Activated CD4-positive, alpha-beta T cell treated with anti-CD3 and anti-CD28 coated beads for 36 hours (primary cell): ENCODE measurements at regions not wholly inside any gene's neighbourhood (a gene's known extent, or its start where the extent isn't known, plus 50 kb on each side); places are given as distances from the start of the nearest gene placed in this dataset.
"Not testable (repeated sequence)": the region's sequence is repeated elsewhere in the genome, so short reads cannot be mapped to it uniquely, and the experiment has no call there.

Experiments
- ATAC-seq: fragments of 200-7000 bp; cut with Tn5 transposase; one replicate; pipeline ENCODE4 v1.10.0; 2021; ENCODE audit warnings: mild to moderate bottlenecking, moderate library complexity
- CTCF ChIA-PET: fragments of 350-600 bp; sonication (Branson Sonifier 250); formaldehyde crosslinking; loops from one replicate; lab custom pipeline; 2021; ENCODE audit warnings: antibody characterized with exemption; lab: Charles Lee
- POLR2A ChIA-PET: fragments of 350-600 bp; sonication (Branson Sonifier 250); formaldehyde crosslinking; loops from one replicate; lab custom pipeline; 2021; ENCODE audit warnings: antibody characterized with exemption, inconsistent platforms; lab: Charles Lee
- DNase-seq: peaks from one replicate; pipeline ENCODE4 v3.0.0-alpha.2; 2020
- H3K27ac Mint-ChIP-seq: one replicate; pipeline ENCODE4 v1.8.0; 2021; ENCODE audit warnings: mixed read lengths
- H3K27me3 Mint-ChIP-seq: one replicate; pipeline ENCODE4 v1.8.0; 2021; ENCODE audit warnings: mixed read lengths
- H3K36me3 Mint-ChIP-seq: one replicate; pipeline ENCODE4 v1.8.0; 2021; ENCODE audit warnings: low read depth, mixed read lengths
- H3K4me1 Mint-ChIP-seq: one replicate; pipeline ENCODE4 v1.8.0; 2021; ENCODE audit warnings: mixed read lengths
- H3K4me3 Mint-ChIP-seq: one replicate; pipeline ENCODE4 v1.8.0; 2021; ENCODE audit warnings: mild to moderate bottlenecking, moderate library complexity, mixed read lengths
- H3K9me3 Mint-ChIP-seq: one replicate; pipeline ENCODE4 v1.8.0; 2021; ENCODE audit warnings: low read depth, mixed read lengths
- intact Hi-C, 2 experiments: fragments of 100-400 bp; cut with DNase I in 1 of 2; cut with micrococcal nuclease in 1 of 2; formaldehyde crosslinking; loops; one replicate each; pipeline versions ENCODE4 v1.14.2 to v1.15.1; 2022 to 2024; cut with DNase I, micrococcal nuclease

DNA sequence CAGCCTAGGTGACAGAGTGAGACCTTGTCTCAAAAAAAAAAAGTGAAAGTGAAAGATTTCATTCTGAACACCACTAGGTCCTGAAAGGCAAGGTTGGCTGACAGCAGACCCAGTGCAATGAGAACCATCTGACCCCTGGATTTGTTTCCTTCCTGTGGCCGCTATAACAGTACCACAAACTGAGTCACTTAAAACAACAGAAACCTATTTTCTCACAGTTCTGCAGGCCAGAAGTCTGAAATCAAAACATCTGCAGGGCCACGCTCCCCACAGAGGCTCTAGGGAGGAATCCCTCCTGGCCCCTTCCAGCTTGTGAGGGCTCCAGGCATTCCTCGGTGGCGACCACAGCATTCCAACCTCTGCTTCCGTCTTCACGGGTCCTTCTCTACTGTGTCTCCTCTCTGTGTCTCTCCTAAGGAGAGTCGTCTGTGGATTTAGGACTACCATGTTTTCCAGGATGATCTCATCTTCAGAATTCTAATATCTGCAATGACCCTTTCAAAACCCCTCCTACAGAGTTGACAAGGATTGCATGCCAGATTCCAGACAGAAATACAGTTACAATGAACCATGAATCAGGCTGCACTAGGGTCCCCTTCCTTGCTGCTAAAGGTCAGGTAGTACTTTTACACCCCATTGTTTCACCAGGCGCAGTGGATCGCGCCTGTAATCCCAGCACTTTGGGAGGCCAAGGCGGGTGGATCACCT is 78.0 kb upstream of the ADGRL1 start:
- H3K27ac Mint-ChIP-seq, intact Hi-C loops, H3K9me3 Mint-ChIP-seq: not testable (repeated sequence)

DNA sequence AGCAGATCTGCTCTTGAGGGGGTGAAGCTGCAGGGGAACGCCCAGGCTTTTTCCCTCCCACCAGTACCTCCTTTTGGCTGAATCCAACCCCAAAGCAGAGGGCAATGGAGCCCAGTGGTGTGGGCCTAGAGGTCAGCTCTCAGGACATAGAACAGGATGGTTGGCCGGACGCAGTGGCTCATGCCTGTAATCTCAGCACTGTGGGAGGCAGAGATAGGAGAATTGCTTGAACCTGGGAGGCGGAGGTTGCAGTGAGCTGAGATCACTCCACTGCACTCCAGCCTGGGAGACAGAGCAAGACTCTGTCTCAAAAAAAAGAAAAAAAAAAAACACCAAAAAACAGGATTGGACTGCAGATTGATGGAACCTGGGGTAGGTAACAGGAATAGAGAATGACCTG is 73.3 kb upstream of the ADGRL1 start:
- H3K9me3 Mint-ChIP-seq = peaks cover 10% of the 10 kb centered on the region
- ATAC-seq, H3K36me3 Mint-ChIP-seq, DNase-seq, H3K4me3 Mint-ChIP-seq, CTCF ChIA-PET, H3K27ac Mint-ChIP-seq, intact Hi-C loops, POLR2A ChIA-PET, H3K27me3 Mint-ChIP-seq: not testable (repeated sequence)
- H3K4me1 Mint-ChIP-seq = peaks cover 18% of the 10 kb centered on the region

More for the DNA sequence above, 78.0 kb upstream of the ADGRL1 start:
- H3K4me1 Mint-ChIP-seq = peaks cover 11% of the 10 kb centered on the region
- DNase-seq = peak; percentile 44
- CTCF ChIA-PET, POLR2A ChIA-PET, H3K36me3 Mint-ChIP-seq, H3K27me3 Mint-ChIP-seq, H3K4me3 Mint-ChIP-seq: not testable (repeated sequence)
- ATAC-seq = peak; percentile 96

DNA sequence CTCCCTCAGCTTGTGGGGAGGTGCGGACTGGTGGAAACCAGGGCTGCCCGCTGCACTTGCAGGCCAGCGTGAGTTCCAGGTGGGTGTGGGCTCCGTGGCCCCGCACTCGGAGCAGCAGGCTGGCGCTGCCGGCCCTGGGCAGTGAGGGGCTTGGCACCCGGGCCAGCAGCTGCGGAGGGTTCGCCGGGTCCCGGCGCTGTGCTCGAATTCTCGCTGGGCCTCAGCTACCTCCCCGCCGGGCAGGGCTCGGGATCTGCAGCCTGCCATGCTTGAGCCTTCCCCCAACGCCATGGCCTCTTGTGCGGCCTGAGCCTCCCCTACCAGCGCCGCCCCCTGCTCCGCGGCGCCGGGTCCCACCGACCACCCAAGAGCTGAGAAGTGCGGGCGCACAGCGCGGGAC is 71.6 kb upstream of the ADGRL1 start:
- DNase-seq = no peak
- Mint-ChIP-seq H3K27me3 (no peaks in the 10 kb centered on the region), H3K4me3 (no peak overlapping the region), H3K36me3 (peaks cover 5% of the 10 kb centered on the region), H3K9me3 (peaks cover 13% of the 10 kb centered on the region), H3K27ac (no peak overlapping the region), H3K4me1 (peaks cover 12% of the 10 kb centered on the region)
- ChIA-PET POLR2A (no interaction called here), CTCF (interaction anchor here (0.6 to 1.4 kb wide), 3 partner anchors 9 to 230 kb away, joined by 4 to 7 read pairs (median 4); no protein-coding TSS in a partner anchor)
- intact Hi-C loops = no loop called here
- no peak for ATAC-seq

DNA sequence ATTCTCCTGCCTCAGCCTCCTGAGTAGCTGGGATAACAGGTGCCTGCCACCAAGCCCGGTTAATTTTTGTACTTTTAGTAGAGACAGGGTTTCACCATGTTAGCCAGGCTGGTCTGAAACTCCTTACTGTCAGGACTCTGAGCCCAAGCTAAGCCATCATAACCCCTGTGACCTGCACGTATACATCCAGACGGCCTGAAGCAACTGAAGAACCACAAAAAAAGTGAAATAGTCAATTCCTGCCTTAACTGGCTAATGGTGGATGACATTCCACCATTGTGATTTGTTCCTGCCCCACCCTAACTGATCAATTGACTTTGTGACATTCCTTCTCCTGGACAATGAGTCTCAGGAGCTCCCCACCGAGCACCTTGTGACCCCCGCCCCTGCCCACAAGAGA is 69.9 kb upstream of the ADGRL1 start:
- H3K27me3 Mint-ChIP-seq, H3K4me3 Mint-ChIP-seq, H3K36me3 Mint-ChIP-seq, H3K27ac Mint-ChIP-seq, intact Hi-C loops, DNase-seq, ATAC-seq, POLR2A ChIA-PET: not testable (repeated sequence)
- CTCF ChIA-PET = interaction anchor here (0.6 kb wide), 1 partner anchor 29 kb away, joined by 5 read pairs; no protein-coding TSS in a partner anchor
- Mint-ChIP-seq H3K9me3 (peaks cover 13% of the 10 kb centered on the region), H3K4me1 (peaks cover 12% of the 10 kb centered on the region)

DNA sequence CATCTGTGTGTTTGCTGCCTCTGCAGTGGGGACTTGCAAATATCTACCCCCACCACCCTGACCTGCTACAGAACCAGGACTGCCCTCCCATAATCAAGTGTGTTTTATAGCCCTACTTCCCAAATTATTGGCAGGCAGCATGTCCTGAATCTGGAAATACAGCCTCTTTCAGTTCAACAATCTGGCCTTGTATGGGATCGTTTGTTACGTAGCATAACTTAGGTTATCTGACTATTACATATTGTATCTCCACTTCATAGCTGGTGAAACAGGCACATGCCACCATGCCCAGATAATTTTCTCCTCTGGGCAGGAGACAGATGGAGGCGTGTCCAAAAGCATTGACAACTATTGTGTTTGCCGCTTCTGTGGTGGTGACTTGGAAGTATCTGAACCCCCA is 66.7 kb upstream of the ADGRL1 start:
- H3K27ac Mint-ChIP-seq = no peak overlapping the region
- peaks cover 2% of the 10 kb centered on the region for H3K27me3 Mint-ChIP-seq
- ChIA-PET CTCF (interaction anchor here (0.5 kb wide), 1 partner anchor 86 kb away, joined by 3 read pairs; no protein-coding TSS in a partner anchor), POLR2A (no interaction called here)
- H3K36me3 Mint-ChIP-seq = peaks cover 5% of the 10 kb centered on the region
- DNase-seq (no peak), ATAC-seq (no peak)
- peaks cover 12% of the 10 kb centered on the region for H3K4me1 Mint-ChIP-seq
- intact Hi-C loops = no loop called here
- peaks cover 13% of the 10 kb centered on the region for H3K9me3 Mint-ChIP-seq
- H3K4me3 Mint-ChIP-seq = no peak overlapping the region

DNA sequence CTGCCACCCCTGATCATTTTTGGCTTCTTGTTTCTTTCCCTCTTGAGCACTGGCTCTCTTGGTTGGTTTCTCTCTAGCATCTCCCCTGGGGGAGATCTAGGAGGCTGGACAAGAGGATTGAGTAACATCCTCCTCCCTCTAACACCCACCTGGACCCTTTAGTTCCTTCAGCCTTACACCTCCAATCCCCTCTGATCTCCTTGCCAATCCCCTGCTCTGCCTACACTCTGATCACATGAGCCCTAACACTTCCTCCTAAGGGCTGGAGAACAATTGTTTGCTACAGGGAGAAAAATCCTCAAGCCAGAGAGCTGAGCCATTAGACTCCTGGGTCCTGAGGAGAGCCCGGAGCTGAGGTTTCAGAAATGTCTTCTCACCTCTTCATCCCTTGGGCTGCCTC is 65.9 kb upstream of the ADGRL1 start:
- ChIA-PET CTCF (no interaction called here), POLR2A (no interaction called here)
- Mint-ChIP-seq H3K4me1 (peaks cover 12% of the 10 kb centered on the region), H3K4me3 (no peak overlapping the region), H3K36me3 (peaks cover 5% of the 10 kb centered on the region), H3K9me3 (peaks cover 13% of the 10 kb centered on the region), H3K27me3 (peaks cover 4% of the 10 kb centered on the region), H3K27ac (no peak overlapping the region)
- intact Hi-C loops = no loop called here
- ATAC-seq (no peak), DNase-seq (no peak)

DNA sequence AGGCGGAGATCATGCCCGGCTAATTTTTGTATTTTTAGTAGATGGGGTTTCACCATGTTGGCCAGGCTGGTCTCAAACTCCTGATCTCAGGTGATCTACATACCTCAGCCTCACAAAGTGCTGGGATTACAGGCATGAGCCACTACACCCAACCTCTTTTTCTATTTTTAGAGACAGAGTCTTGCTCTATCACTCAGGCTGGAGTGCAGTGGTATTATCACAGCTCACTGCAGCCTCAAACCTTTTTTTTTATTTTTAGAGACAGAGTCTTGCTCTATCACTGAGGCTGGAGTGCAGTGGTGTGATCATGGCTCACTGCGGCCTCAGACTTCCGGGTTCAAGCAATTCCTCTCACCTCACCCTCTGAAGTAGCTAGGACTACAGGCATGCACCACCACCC is 64.6 kb upstream of the ADGRL1 start:
- H3K4me3 Mint-ChIP-seq, intact Hi-C loops, H3K27ac Mint-ChIP-seq, H3K27me3 Mint-ChIP-seq, DNase-seq, ATAC-seq, H3K9me3 Mint-ChIP-seq, H3K36me3 Mint-ChIP-seq, POLR2A ChIA-PET: not testable (repeated sequence)
- H3K4me1 Mint-ChIP-seq = peaks cover 12% of the 10 kb centered on the region
- CTCF ChIA-PET = interaction anchor here (0.7 kb wide), 1 partner anchor 620 kb away, joined by 3 read pairs; no protein-coding TSS in a partner anchor

DNA sequence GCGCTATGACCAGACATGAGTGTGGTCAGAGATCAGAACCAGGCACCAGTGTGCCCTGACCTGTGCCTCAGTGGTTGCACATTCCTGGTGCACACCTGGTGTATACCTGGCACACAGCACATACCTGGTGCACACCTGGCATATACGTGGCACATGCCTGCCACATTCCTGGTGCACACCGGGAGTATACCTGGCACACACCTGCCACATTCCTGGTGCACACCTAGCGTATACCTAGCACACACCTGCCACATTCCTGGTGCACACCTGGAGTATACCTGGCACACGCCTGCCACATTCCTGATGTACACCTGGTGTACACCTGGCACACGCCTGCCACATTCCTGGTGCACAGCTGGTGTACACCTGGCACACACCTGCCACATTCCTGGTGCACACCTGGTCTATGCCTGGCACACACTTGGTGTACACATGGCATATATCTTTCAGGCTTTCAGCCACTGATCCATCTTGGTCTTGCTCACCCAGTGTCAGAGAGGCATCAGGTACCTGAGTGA is 61.3 kb upstream of the ADGRL1 start:
- Mint-ChIP-seq H3K4me3 (no peak overlapping the region), H3K27ac (no peak overlapping the region), H3K9me3 (no peaks in the 10 kb centered on the region), H3K4me1 (no peaks in the 10 kb centered on the region), H3K27me3 (peaks cover 4% of the 10 kb centered on the region), H3K36me3 (no peaks in the 10 kb centered on the region)
- ChIA-PET POLR2A (no interaction called here), CTCF (no interaction called here)
- intact Hi-C loops = no loop called here
- DNase-seq (no peak), ATAC-seq (no peak)

DNA sequence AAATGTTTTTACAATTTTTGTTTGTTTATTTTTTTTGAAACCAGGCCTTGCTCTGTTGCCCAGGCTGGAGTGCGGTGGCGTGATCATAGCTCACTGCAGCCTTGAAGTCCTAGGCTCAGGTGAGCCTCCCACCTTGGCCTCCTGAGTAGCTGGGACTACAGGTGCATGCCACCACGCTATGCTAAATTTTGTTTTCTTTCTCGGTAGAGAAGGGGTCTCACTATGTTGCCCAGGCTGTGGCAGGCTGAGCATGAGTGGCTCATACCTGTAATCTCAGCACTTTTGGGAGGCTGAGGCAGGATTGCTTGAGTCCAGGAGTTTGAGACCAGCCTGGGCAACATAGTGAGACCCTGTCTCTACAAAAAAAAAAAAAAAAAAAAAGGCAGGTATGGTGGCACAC is 60.2 kb upstream of the ADGRL1 start:
- intact Hi-C loops, H3K9me3 Mint-ChIP-seq, H3K4me3 Mint-ChIP-seq, H3K36me3 Mint-ChIP-seq, DNase-seq, H3K27ac Mint-ChIP-seq, H3K27me3 Mint-ChIP-seq, H3K4me1 Mint-ChIP-seq, ATAC-seq, POLR2A ChIA-PET: not testable (repeated sequence)
- CTCF ChIA-PET = interaction anchor here (0.8 kb wide), 1 partner anchor 93 kb away, joined by 3 read pairs; no protein-coding TSS in a partner anchor

DNA sequence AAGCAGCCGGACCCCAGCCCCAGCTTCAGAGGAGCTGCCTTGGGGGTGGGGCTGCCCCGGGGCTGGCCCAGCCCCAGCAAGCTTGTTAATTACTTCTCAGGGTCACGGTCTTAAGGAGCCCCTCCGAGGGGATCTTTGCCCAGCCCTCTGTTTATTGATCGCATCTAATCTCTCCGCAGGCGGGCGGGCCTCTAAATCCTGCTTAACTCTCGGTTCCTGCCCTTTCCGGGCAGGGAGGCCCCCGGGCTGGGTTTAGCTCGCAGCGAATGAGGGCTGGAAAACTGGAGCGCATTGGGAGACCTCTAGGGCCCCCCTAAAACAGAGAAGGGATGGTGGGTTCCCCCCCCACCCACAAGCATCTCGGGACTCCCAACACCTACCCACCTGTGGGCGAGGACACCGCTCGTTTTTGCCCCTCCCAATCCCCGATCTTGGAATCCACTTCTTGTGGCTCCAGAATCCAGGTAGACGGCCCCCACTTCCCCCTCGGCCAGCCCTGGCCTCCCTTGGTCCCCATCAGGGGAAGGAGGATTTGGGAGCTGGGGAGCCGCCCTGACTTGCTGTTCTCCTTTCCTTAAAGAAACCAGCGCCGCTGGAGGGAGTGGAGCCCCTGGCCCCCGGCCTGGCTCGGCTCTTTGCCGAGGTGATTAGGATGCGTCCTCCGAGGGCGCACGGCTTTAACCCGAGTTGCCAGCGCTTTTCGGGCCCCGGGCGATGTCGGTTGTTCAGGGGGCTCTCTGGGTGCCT is 59.5 kb upstream of the ADGRL1 start:
- Mint-ChIP-seq H3K4me3 (no peak overlapping the region), H3K36me3 (no peaks in the 10 kb centered on the region), H3K4me1 (no peaks in the 10 kb centered on the region), H3K9me3 (no peaks in the 10 kb centered on the region), H3K27me3 (peaks cover 2% of the 10 kb centered on the region), H3K27ac (no peak overlapping the region)
- intact Hi-C loops = no loop called here
- POLR2A ChIA-PET = no interaction called here
- DNase-seq (no peak), ATAC-seq (no peak)
- CTCF ChIA-PET = interaction anchor here (0.8 to 1.5 kb wide), 2 partner anchors 23 to 94 kb away, joined by 3 to 4 read pairs; no protein-coding TSS in a partner anchor

DNA sequence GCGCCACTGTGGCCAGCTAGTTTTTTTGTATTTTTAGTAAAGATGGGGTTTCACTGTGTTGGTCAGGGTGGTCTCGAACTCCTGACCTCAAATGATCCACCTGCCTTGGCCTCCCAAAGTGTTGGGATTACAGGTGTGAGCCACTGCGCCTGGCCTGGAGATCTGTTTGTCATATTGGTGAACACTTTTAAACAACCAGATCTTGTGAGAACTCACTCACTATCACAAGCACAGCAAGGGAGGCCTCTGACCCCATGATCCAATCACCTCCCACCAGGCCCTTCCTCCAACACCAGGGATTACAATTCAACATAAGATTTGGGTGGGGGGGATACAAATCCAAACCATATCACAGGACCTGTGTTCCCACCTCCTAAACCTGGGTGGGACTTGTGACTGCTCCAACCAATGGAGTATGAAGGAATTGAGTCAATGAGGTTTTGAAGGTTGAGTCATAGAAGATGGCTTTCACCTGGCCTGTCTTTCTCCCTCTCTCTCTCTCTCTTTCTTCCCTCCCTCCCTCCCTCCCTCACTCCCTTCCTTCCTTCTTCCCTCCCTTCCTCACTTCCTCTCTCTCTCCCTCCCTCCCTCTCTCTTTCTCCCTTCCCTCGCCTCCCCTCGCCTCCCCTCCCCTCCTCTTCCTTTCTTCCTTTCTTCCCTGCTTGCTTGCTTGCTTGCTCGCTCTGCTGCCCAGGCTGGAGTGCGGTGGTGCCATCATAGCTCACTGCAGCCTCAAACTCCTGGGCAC is 50.1 kb upstream of the ADGRL1 start:
- Mint-ChIP-seq H3K4me1 (peaks cover 18% of the 10 kb centered on the region), H3K27ac (peak overlapping the region; percentile 55)
- H3K27me3 Mint-ChIP-seq, H3K9me3 Mint-ChIP-seq, intact Hi-C loops, POLR2A ChIA-PET, H3K36me3 Mint-ChIP-seq, H3K4me3 Mint-ChIP-seq: not testable (repeated sequence)
- ATAC-seq (peak; percentile 99), DNase-seq (peak; percentile 39)
- CTCF ChIA-PET = interaction anchor here (0.6 to 1.6 kb wide), 2 partner anchors 35 to 877 kb away, joined by 3 read pairs; no protein-coding TSS in a partner anchor
